ENCODE measurements at regions not wholly inside any gene's neighbourhood (a gene's known extent, or its start where the extent isn't known, plus 50 kb on each side); places are given as distances from the start of the nearest gene placed in this dataset.

GRCh38 chr9:69967344-69967743, 76.3 kb upstream of the MAMDC2 start:
- H3K36me3 ChIP-seq = no peaks in the 10 kb centered on the region
- no peaks in the 10 kb centered on the region for H3K27me3 ChIP-seq
- DNase-seq = no peak
- no peak overlapping the region for H3K4me3 ChIP-seq
- TF ChIP-seq CTCF (IDR thresholded peaks at IDR 0.05) = no peak
- no peak for TF ChIP-seq POLR2A (IDR thresholded peaks at IDR 0.05)
- H3K27ac ChIP-seq = no peak overlapping the region
- no peaks in the 10 kb centered on the region for H3K4me1 ChIP-seq
- H3K9me3 ChIP-seq = no peaks in the 10 kb centered on the region

DNA sequence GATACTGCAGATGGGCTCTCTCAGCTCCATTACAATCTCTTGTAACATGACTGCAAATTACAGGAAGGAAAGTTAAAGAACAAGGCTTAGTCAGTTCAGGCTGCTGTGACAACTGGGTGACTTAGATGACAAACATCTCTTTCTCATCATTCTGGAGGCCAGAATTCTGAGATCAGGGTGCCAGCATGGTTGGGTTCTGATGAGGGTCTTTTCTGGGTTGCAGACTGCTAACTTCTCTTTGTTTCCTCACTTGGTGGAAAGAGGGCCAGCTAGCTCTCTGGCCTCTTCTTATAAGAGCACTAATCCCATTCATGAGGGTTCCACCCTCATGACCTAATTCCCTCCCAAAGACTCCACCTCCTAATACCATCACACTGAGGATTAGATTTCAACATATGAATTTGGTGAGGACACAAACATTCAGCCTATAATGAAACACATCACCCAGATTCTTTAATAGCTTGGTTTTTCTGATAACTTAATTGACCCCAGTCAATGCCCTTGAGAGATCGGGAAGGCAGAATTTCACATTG, 73.6 kb upstream of the MAMDC2 start:
- DNase-seq = no peak
- no peaks in the 10 kb centered on the region for H3K36me3 ChIP-seq
- no peaks in the 10 kb centered on the region for H3K4me1 ChIP-seq
- no peaks in the 10 kb centered on the region for H3K9me3 ChIP-seq
- no peak overlapping the region for H3K27ac ChIP-seq
- no peaks in the 10 kb centered on the region for H3K27me3 ChIP-seq
- TF ChIP-seq CTCF (IDR thresholded peaks at IDR 0.05) (no peak), POLR2A (IDR thresholded peaks at IDR 0.05) (no peak)
- no peak overlapping the region for H3K4me3 ChIP-seq

GRCh38 chr9:69971643-69972449, 71.8 kb upstream of the MAMDC2 start:
- Histone ChIP-seq H3K4me3 (no peak overlapping the region), H3K27ac (no peak overlapping the region)
- TF ChIP-seq CTCF (IDR thresholded peaks at IDR 0.05) = peak; percentile 25 to 58 (median 56)
- TF ChIP-seq POLR2A (IDR thresholded peaks at IDR 0.05) = no peak

DNA sequence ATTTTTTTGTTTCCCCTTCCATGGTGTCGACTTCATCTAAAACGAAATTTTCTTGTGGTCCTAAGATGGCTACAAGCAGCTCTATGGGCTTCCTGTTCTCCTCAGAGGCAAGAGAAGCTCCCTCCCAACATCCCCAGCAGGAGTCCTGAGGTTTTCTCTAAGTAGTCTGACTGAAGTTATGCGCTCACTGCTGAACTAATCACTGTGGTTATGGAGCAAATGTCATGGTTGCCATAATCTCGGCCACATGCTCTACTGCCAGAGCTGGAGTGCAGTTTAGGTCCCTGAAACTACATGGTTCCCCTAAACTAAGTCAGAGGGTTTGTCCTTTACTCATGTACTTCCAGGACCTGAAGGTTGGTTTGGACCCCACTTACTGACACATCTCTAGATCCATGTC, 68.0 kb upstream of the MAMDC2 start:
- no peak for DNase-seq
- TF ChIP-seq CTCF (IDR thresholded peaks at IDR 0.05) (no peak), POLR2A (IDR thresholded peaks at IDR 0.05) (no peak)

More at GRCh38 chr9:69971643-69972449, 71.8 kb upstream of the MAMDC2 start:
- no peaks in the 10 kb centered on the region for H3K27me3 ChIP-seq
- no peaks in the 10 kb centered on the region for H3K4me1 ChIP-seq
- peak; percentile 20 to 66 (median 65) for DNase-seq
- H3K36me3 ChIP-seq = no peaks in the 10 kb centered on the region
- H3K9me3 ChIP-seq = no peaks in the 10 kb centered on the region

GRCh38 chr9:69976152-69976551, 67.5 kb upstream of the MAMDC2 start:
- TF ChIP-seq POLR2A (IDR thresholded peaks at IDR 0.05) (no peak), CTCF (IDR thresholded peaks at IDR 0.05) (no peak)
- Histone ChIP-seq H3K9me3 (no peaks in the 10 kb centered on the region), H3K4me1 (no peaks in the 10 kb centered on the region), H3K27me3 (no peaks in the 10 kb centered on the region), H3K4me3 (no peak overlapping the region), H3K36me3 (no peaks in the 10 kb centered on the region), H3K27ac (no peak overlapping the region)
- no peak for DNase-seq

More for the DNA sequence above, 68.0 kb upstream of the MAMDC2 start:
- H3K27me3 ChIP-seq = no peaks in the 10 kb centered on the region
- H3K9me3 ChIP-seq = no peaks in the 10 kb centered on the region
- no peaks in the 10 kb centered on the region for H3K36me3 ChIP-seq
- no peaks in the 10 kb centered on the region for H3K4me1 ChIP-seq
- no peak overlapping the region for H3K27ac ChIP-seq
- no peak overlapping the region for H3K4me3 ChIP-seq

Data from Peyer's patch (tissue), 4 donors.